HL-60/S4 treated with retinoic acid at 250 ng/mL for 4 days and 3 days (cell line): ENCODE measurements at regions not wholly inside any gene's neighbourhood (a gene's known extent, or its start where the extent isn't known, plus 50 kb on each side); places are given as distances from the start of the nearest gene placed in this dataset.

Experiments used
- in situ Hi-C: fragments of 300-500 bp; cut with MboI; formaldehyde crosslinking; loops from 2 replicates; pipeline ENCODE4 v1.7.0; 2022; ENCODE audit warnings: low sequenced_read_pairs

DNA sequence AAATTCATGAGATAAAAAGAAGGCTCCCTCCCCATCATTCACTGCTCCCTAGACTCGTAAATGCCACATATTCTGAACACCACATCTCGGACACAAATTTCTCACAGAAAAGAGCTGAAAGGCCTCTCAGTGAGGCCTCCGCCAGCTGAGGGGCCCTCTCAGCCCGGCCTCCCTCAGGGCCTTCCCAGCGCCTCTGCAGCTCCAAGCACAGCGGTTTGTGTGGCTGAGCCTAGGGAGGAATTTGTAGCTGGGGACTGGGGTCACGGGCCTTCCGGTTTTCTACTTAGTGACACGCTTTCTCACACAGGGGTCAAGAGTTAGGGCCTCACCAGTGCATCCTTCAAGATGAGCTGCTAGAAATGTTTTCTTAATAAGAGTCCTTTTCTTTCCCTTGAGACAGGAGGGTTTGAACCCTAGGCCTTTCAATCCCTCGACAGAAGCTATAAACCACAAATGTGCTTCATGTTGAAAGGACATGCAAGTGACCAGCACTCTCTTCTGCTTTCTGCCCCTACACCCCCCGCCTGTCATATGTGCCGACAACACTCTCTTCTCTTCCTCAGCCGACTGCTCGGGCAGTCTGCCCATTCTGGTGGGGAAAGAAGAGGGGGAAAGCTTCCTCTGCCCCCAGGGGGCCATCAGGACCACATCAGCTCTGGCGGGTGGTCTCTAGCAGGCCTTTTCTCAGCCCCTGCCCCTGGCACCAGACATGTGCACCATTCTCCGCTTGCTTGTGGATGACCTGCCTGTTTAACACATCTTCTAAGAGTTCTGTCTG lies 104.9 kb downstream of the CHIC2 start:
- in situ Hi-C loops = no loop called here

DNA sequence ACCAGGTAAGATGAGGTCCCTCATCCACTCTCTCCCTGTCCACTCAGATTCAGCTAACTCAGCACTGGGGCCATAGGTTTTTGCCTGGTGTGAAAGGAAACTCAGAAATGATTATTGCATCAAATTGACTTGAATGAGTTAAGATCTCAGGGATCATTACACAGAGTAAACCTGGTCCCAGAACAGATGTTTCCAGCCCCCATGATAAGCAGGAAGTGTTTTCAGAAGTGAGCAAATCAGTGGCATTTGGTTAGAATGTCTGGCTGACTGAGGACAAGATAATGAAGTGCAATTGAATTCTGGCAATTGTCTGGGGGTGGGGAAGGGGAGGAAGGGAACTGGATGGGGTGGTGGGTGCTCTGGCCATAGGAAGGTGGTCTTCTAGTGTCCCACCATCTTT lies 108.0 kb downstream of the CHIC2 start:
- in situ Hi-C loops = no loop called here

- in situ Hi-C loops = no loop called here
These were observed 108.4 kb downstream of the CHIC2 start for GRCh38 chr4:53956053-53956452.

DNA sequence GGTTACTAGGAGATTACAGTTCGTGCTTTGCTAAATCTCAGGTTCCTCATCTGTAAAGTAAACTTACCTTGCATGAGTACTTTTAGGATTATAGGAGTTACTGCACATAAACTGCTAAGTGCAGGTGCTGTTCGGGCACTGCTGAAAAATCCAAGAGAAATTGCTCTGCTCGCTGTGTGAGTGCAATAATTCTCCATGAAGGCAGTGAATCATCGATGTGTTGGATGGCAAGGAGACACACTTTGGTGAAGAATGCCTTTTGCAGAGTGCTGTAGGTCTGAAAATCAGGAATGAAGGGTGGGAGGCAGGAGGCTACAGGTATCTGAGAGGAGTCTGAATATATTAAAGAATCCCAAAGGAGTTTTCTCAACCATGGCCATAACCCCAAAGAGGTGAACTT lies 113.0 kb downstream of the CHIC2 start:
- in situ Hi-C loops = no loop called here

DNA sequence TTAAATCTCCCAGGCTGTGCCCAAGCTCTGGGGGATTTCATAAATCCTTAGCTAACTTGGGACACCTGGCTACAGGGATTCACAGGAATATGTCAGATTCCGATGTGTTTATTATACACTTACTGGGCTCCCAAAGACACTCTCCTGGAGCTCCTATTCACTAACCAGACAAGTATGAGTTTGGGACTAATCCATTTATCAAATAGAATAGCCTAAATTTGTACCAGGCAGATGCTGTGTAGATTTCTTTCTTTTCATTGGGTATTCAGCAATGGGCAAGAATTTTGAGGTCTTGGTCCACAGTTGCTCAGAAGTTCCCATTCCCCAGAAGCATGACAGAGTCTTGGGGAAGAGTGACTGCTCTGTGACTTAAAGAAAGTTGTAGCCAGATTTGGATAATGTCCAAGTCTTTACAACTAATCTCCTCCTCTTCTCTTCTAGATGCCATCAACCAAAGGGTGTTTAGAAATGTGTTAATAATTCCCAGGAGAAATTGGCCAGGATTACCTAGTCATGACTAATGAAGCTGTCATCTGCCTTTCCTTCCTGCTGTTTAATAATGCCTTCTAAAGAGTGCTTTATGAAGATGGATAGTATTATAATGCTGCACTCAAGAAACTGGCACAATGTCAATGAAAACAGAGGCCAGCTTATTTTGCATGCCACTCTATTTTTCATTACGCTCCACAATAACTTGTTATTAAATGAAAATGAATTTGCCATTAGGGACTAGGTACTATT lies 120.9 kb downstream of the CHIC2 start:
- in situ Hi-C loops = loop anchor here (25.0 kb wide), 1 partner anchor 269 kb away; no protein-coding TSS in a partner anchor

DNA sequence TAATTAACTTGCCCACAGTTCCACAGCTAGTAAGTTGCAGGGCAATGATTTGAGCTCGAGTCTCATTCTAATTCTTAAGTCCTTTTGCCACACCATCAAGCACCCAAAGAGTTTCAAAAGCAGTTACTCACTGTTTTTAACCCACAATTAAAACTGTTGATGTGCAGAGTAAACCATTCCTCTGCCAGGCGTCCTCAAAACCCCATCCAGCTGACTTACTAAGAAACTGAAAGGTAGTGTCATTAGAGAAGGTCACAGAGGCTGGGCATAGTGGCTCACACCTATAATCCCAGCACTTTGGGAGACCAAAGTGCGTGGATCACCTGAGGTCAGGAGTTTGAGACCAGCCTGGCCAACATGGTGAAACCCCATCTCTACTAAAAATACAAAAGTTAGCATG lies 121.7 kb downstream of the CHIC2 start:
- in situ Hi-C loops = loop anchor here (25.0 kb wide), 1 partner anchor 270 kb away; no protein-coding TSS in a partner anchor

DNA sequence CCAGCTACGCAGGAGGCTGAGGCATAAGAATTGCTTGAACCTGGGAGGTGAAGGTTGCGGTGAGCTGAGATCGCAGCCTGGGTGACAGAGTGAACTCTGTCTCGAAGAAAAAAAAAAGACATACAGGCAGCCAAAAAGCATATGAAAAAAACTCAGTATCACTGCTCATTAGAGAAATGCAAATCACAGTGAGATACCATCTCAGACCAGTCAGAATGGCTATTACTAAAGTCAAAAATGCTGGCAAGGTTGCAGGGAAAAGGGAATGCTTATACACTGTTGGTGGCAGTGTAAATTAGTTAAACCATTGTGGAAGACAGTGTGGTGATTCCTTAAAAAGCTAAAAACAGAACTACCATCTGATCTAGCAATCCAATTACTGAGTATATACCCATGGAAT lies 123.1 kb downstream of the CHIC2 start:
- in situ Hi-C loops = loop anchor here (25.0 kb wide), 1 partner anchor 271 kb away; no protein-coding TSS in a partner anchor

DNA sequence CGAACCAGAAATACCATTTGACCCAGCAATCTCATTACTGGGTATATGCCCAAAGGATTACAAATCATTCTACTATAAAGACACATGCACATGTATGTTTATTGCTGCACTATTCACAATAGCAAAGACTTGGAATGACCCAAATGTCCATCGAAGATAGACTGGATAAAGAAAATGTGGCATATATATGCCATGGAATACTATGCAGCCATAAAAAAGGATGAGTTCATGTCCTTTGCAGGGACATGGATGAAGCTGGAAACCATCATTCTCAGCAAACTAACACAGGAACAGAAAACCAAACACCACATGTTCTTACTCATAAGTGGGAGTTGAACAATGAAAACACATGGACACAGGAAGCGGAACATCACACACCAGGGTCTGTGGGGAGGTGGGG lies 124.5 kb downstream of the CHIC2 start:
- in situ Hi-C loops = loop anchor here (25.0 kb wide), 1 partner anchor 272 kb away; no protein-coding TSS in a partner anchor

DNA sequence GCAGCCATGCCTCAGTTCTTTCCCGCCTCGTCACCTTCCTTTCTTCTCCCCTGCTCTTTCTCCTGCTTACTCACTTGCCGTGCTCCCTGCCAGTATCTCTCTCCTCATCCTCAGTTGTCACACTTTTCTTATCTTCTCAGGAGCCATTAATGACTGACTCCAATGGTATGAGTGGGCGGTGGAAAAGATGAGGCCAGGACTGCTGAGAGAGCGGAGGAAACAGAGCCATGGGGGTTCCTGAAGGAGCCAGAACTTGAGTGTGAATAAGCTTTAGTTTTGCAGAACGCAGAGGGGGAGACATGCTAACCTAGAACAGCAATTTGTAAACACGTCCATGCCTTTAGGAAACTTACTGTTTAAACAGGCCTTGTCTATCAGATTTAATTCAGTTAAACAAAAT lies 126.5 kb downstream of the CHIC2 start:
- in situ Hi-C loops = loop anchor here (25.0 kb wide), 1 partner anchor 274 kb away; no protein-coding TSS in a partner anchor

- in situ Hi-C loops = loop anchor here (25.0 kb wide), 1 partner anchor 275 kb away; no protein-coding TSS in a partner anchor
These were observed 127.1 kb downstream of the CHIC2 start for GRCh38 chr4:53937327-53937726.

DNA sequence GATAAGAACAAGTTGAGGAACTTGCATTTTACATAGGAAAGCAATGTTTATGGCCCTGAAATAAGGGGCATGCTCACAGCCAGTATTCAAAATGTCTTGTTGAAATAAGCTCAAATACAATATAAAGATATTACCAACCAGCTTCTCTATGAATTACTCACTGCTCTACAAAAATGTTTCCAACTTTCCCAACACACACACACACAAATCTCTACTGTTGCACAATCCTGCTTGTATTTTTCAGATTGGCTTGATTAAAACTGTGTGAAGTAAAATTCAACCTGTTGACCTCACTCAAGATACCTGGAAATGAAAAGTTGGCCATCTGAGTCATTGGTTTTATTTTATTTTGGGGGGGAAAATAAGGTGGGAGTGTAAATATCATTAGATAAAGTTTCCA lies 128.6 kb downstream of the CHIC2 start:
- in situ Hi-C loops = loop anchor here (25.0 kb wide), 1 partner anchor 277 kb away; no protein-coding TSS in a partner anchor

GRCh38 chr4:53932796-53933610 lies 131.4 kb downstream of the CHIC2 start:
- in situ Hi-C loops = loop anchor here (25.0 kb wide), 1 partner anchor 279 kb away; no protein-coding TSS in a partner anchor

DNA sequence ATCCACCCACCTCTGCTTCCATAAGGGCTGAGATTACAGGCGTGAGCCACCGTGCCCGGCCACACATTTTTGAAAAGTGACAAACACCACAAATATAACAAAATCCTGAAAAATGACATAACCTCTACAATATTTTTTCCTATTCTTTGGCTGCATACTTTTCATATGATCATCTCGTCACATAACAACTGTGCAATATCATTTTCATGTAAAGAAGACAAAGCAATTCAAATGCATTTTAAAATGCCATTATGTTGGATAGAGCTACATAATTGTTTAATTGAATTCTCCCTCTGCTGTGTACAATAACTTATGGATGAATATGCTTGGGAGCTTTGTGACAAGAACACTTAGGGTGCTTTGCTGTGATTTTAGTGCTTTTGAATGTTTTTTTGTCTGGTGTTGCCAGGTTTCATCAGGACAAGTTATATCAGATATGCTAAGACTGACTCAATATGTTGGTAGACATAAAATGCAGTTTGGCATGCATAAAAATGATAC lies 132.9 kb downstream of the CHIC2 start:
- in situ Hi-C loops = loop anchor here (25.0 kb wide), 1 partner anchor 281 kb away; no protein-coding TSS in a partner anchor

- in situ Hi-C loops = loop anchor here (25.0 kb wide), 1 partner anchor 282 kb away; no protein-coding TSS in a partner anchor
These were observed 134.2 kb downstream of the CHIC2 start for GRCh38 chr4:53929955-53930798.

- in situ Hi-C loops = loop anchor here (25.0 kb wide), 1 partner anchor 283 kb away; no protein-coding TSS in a partner anchor
These were observed 135.1 kb downstream of the CHIC2 start for GRCh38 chr4:53929311-53929710.

DNA sequence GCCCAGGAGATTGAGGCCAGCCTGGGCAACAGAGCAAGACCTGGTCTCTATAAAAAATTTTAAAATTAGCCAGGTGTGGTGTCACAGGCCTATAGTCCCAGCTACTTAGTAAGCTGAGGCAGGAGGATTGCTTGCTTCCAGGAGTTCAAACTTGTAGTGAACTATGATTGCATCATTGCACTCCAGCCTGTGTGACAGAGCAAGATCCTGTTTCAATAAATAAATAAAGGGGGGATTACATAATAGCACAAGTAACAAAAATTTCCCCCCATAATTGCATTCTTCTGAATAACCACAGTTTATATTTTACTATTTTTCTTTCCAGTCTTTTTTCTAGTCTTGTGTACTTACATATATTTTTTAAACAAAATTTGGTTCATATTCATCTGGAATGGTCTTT lies 135.6 kb downstream of the CHIC2 start:
- in situ Hi-C loops = loop anchor here (25.0 kb wide), 1 partner anchor 283 kb away; no protein-coding TSS in a partner anchor

DNA sequence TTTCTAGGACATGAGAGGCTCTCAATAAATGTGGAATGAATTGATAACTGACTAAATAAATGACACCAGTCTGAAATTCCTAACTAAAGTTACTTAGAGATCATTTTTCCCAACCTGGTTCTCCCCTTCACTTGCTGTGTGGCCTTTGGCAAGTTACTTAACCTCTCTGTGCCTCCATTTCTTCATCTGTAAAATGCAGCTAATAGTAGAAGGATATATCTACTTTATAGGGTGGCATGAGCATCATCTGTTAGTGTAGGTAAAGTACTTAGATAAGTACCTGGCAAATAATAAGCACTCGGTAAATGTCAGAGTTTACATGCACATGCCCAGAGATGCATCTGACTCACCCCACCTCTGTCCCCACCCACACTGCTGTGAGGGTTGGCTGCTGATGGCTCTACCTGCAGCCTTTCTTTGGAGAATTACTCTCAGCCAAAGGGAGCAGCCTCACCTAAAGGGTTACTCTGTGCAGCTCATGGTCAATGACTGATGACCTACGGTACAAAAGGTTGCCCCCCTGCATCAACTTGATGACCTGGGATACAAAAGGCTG lies 139.3 kb downstream of the CHIC2 start:
- in situ Hi-C loops = loop anchor here (25.0 kb wide), 1 partner anchor 287 kb away; no protein-coding TSS in a partner anchor

- in situ Hi-C loops = loop anchor here (25.0 kb wide), 1 partner anchor 288 kb away; no protein-coding TSS in a partner anchor
These were observed 139.9 kb downstream of the CHIC2 start for GRCh38 chr4:53924333-53925049.
